GM21367 (cell line): ENCODE measurements at regions not wholly inside any gene's neighbourhood (a gene's known extent, or its start where the extent isn't known, plus 50 kb on each side); places are given as distances from the start of the nearest gene placed in this dataset.

Source experiments
- ATAC-seq: cut with Tn5 transposase; IDR thresholded peaks from one replicate; pipeline ENCODE4 v1.9.1; 2021; ENCODE audit not compliant: unreplicated experiment

DNA sequence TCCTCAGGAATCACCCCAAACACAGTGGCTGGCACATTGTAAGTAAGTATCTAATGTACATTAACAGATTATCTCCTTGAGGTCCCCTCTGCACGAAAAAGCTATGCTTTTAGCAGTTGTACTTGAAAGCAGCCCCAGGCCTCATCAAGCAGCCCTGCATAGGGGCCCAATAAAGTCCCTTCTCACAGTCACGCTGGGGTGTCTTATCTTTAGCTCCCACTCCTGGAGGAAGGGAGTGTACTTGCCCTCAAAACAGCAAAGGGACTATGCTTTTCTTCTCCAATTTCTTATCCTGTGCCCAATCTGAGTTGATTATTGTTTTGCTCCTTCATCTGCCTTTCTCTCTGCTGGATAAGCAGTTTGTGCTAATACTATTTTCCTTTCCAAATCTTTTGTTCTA, 168.8 kb upstream of the PLXNA2 start:
- no peak for ATAC-seq

GRCh38 chr1:208418667-208419066, 174.5 kb upstream of the PLXNA2 start:
- no peak for ATAC-seq

GRCh38 chr1:208419746-208420420, 175.7 kb upstream of the PLXNA2 start:
- no peak for ATAC-seq

- ATAC-seq = no peak
These were observed 176.5 kb upstream of the PLXNA2 start for GRCh38 chr1:208420696-208421095.

DNA sequence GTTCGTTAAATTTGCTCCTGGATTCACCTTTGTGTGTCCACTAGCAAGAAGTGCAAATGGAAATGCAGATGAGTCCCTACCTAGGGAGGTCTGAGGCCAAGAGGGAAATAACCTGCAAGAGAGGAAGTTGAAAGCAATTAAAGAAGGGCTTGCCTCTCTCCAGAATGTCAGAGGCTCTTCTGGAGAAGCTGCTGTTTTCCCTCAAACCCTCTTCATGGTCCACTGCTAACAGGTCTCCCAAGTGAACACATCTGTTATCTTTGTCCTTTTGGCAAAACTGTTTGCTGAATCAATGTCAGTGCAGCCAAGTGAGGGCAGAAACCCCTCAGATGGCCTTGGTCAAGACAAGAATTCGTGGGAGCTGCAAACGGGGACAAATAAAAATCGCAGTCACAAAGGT, 177.3 kb upstream of the PLXNA2 start:
- no peak for ATAC-seq

DNA sequence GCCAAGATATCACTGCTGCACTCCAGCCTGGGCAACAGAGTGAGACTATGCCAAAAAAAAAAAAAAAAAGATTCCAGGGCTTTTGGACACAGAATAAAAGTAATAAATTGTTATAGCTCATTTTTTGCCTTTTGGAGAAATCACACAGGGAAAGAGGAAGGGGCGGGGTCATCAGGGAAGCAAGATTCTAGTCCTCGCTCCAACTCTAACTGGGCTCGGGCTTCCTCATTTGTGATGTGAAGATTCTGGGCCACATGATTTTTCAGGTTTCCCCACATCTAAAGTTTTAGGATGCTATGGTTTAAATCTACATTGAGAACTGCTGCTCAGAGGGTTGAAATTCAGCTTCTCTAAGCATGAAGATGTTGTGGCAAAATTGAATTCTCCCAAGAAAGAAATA, 179.3 kb upstream of the PLXNA2 start:
- no peak for ATAC-seq

GRCh38 chr1:208425096-208425495, 180.9 kb upstream of the PLXNA2 start:
- no peak for ATAC-seq

GRCh38 chr1:208430220-208430619, 186.0 kb upstream of the PLXNA2 start:
- no peak for ATAC-seq

- ATAC-seq = no peak
These were observed 187.5 kb upstream of the PLXNA2 start for GRCh38 chr1:208431721-208432120.

- ATAC-seq = no peak
These were observed 188.2 kb upstream of the PLXNA2 start for GRCh38 chr1:208432346-208432745.

DNA sequence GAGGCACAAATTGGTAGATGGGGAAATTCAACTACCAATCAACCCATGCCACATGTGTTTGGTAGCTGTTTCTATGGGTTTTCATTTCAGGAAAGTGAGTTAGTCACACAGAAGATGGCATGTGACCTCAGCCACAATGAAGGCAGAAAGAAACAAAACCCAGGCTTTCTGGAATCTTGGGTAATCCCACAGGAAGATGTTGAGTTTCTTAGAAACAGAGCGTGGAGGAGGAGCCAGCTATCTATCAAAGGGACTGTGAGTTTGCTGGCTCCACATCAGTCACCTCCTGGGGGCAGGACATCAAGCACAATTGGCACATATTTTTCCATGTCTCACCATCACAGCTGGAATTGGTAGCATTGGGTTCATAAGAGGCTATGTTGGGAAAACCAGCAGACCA, 188.9 kb upstream of the PLXNA2 start:
- ATAC-seq = no peak

GRCh38 chr1:208433971-208434370, 189.8 kb upstream of the PLXNA2 start:
- ATAC-seq = no peak

GRCh38 chr1:208437401-208437800, 193.2 kb upstream of the PLXNA2 start:
- no peak for ATAC-seq

DNA sequence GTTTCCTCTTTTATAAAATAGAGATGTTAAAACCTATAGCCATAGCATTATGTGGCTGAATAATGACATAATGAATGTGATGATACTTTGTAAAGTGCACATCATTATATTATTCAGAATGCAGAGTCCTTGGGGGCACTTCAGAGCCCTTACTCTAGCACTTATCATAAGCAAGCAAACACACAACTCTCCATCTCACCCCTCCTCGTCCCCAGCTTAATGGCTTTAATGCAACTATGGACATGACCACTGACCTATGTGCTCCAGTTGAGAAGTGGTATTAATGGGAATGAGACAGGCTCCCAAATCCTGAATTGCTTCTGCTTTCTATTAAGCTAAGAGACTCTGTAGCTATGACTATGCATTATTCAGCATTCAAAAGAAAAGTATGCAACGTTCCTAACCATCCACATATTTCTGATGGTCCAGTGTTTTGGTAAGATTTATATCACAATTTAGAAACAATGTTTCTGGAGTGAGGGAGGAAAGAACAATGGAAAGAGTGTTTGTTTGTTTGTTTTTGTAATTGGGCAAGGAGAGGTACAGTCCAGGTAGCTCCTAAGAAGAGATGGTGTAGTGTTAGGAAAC, 194.0 kb upstream of the PLXNA2 start:
- ATAC-seq = no peak

DNA sequence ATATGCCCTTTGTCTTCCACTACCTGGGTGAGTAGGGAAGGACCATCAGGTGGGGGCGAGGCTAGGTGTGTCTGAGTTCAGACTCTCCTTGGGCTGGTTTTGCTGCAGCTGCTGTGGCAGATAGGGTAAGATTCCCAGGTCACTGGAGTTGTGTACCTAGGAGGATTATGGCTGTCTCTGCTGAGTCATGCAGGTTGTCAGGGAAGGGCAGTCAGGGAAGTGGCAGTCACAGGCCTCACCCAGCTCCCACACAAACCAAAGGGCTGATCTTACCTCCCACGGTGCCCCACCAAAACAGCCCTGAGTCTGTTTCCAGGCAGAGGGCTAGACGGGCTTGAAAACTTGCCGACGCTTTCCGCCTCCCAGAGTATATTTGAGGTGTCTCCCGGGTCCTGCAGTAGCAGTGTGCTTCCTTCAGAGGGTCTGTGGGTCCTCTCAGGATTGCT, 201.6 kb upstream of the PLXNA2 start:
- ATAC-seq = no peak

DNA sequence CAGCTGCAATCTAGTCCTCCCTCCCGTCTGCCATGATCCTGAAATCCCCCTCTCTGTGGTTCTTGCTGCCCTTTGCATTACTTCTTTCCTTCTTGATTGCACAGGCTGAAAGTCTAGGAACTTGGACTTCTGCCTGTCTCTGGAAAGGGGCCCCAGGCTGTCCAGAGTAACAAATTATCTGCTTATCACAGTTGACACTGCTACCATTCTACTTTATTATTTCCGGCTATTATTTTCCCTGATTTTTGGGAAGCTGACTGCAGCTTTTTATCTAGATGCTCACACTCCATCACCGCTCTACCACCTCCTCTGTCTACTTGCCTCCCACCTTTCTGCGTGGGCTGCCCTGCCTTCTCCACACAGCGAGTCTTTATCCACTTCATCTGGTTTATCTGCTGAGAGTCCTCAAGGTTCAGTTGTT, 202.1 kb upstream of the PLXNA2 start:
- no peak for ATAC-seq

- no peak for ATAC-seq
These were observed 204.2 kb upstream of the PLXNA2 start for GRCh38 chr1:208448425-208448824.

DNA sequence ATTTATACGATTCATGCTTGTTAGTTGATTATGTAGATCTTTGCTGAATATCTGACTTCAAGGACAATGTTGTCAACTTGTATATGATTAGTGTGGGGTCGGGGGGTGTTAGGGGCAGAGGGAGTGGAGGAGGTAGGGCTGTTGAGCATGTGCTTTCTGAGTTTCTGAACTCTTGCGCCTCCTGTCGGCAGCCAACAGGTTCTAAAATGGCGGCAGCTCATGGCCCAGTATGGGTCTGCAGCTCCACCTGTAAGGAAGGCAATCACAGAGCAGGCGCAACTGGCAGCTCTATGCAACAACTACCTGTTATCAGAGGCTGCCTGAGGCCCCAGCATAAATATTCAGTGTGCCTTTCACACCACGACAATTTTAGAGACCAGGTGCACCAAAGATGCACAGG, 205.8 kb upstream of the PLXNA2 start:
- ATAC-seq = no peak

DNA sequence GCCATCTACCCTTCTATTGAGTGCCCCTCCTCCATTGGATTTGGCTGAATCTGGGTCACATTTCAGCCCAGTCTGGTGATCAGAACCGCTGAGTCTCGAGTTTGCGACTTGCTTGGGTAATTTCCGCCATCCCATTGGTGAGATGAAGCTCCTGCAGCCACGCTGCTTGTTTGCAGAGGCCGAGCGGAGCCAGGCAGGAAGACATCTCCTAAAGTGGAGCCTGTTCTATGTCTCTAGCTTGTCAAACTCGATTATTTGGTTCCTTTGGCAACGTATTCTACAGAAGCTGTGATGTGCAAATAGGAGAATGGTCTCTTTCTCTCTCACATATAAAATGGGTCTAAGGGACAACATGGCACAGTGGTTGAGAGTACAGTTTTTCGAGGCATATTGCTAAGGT, 206.8 kb upstream of the PLXNA2 start:
- ATAC-seq = no peak

DNA sequence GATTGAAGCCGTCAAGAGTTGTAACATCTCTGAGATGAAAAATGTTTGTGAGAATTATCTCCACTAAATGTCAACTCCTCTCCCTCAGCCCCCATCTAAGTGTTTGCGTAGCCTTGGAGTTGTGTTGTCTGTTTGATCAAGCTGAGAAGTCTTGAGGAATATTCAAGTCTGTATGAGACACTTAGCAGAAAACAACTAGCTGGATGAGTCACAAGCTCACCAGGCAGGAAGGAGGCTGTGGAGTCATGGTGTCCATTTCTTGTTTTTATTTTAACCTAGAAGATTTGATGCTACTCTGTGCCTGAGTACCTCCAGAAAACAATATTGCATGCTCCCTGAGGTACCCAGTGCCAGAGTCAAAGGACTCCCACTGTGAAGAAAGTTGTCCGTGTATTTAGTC, 211.6 kb upstream of the PLXNA2 start:
- no peak for ATAC-seq

DNA sequence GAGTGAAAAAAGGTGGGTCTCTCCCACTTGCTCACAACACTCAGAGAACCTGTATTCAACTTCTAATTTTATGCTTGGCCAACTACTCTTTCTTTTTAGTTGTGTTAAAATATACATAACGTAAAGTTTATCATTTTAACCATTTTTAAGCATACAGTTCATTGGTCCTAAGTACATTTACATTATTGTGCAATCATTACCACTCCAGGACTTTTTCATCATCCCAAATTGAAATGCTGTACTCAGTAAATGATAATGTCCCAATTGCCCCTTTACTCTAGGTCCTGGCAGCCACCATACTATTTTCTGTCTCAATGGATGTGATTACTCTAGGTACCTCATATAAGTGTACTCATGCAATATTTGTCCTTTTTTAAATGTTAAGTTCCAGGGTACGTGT, 212.3 kb upstream of the PLXNA2 start:
- ATAC-seq = no peak

DNA sequence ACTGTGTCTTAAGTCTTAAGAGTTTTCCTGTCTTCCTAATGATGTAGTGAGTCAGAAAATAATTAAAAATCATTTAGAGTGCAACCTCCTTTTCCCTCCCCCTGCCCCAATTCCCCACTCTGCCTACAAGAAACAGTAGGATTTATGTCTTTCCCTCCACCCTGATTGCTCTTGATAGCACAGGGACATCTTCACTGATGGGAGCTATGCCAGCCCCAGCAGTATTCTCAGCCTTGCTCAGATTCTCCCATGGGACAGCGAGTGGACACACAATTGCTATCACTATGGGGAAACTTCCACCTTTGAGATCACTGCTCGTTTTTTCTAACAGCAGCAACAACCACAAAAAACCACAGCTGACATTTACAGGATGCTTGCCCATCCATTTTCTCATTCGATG, 216.6 kb upstream of the PLXNA2 start:
- ATAC-seq = no peak

GRCh38 chr1:208461680-208462079, 217.5 kb upstream of the PLXNA2 start:
- ATAC-seq = no peak
